ENCODE measurements at regions not wholly inside any gene's neighbourhood (a gene's known extent, or its start where the extent isn't known, plus 50 kb on each side); places are given as distances from the start of the nearest gene placed in this dataset.

DNA sequence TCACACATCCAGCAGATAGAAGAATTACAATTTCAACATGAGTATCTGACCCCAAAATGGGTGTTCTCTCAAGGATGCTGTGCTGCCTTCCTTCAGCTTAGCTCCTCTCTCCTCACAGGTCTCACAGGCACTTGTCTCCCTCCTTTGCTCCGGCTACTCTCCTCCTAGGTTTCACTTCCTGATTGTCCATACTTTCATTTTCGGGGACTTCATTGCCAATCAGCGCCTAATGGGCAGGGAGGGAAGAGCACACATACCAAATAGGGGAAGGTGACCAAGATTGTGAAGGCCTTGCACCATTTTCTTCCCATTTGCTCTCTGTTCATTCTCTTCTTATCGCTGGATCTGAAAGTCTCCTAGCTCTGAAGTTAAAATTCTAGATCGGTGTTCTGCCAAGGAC lies 125.4 kb upstream of the EOLA2 start:
- no peak for ATAC-seq
- TF ChIP-seq CTCF (IDR thresholded peaks at IDR 0.05) = no peak
- no peaks in the 10 kb centered on the region for H3K9me3 ChIP-seq
- no peaks in the 10 kb centered on the region for H3K36me3 ChIP-seq (ENCODE audit: insufficient read depth in 1 of 2, low read depth in 1 of 2)
- H3K4me1 ChIP-seq = peaks cover 9% of the 10 kb centered on the region
- peak overlapping the region; percentile 59 for H3K27ac ChIP-seq
- no peaks in the 10 kb centered on the region for H3K27me3 ChIP-seq (ENCODE audit: insufficient read depth in 3 of 3, low read length in 2 of 3)
- no peak for DNase-seq
- intact Hi-C loops (cut with DNase I) = loop anchor here in 1 of 2 donors (10.0 kb wide), 1 partner anchor 301 kb away; the partner anchor contains the start of gene MAMLD1
- 64 to 84% (median 76%) methylated on average over 5 of the region's 5 CpGs for WGBS, 3 donors
- H3K4me3 ChIP-seq = no peak overlapping the region

GRCh38 chrX:150074175-150074574 lies 135.9 kb upstream of the EOLA2 start:
- no peaks in the 10 kb centered on the region for H3K9me3 ChIP-seq
- no peak overlapping the region for H3K4me3 ChIP-seq
- ATAC-seq (no peak), DNase-seq (no peak)
- no peaks in the 10 kb centered on the region for H3K27me3 ChIP-seq (ENCODE audit: insufficient read depth in 3 of 3, low read length in 2 of 3)
- intact Hi-C loops (cut with DNase I) = no loop called here
- TF ChIP-seq CTCF (IDR thresholded peaks at IDR 0.05) = no peak
- no peaks in the 10 kb centered on the region for H3K36me3 ChIP-seq (ENCODE audit: insufficient read depth in 1 of 2, low read depth in 1 of 2)
- H3K27ac ChIP-seq = no peak overlapping the region
- no peaks in the 10 kb centered on the region for H3K4me1 ChIP-seq
- 86 to 93% (median 90%) methylated on average over 1 of the region's 1 CpG for WGBS, 3 donors

GRCh38 chrX:150080497-150080896 lies 142.2 kb upstream of the EOLA2 start:
- intact Hi-C loops (cut with DNase I) = loop anchor here in 1 of 2 donors (2.0 kb wide), 1 partner anchor 48 kb away; no protein-coding TSS in a partner anchor
- no peaks in the 10 kb centered on the region for H3K9me3 ChIP-seq
- DNase-seq (no peak), ATAC-seq (no peak)
- TF ChIP-seq CTCF (IDR thresholded peaks at IDR 0.05) = no peak
- H3K27me3 ChIP-seq (ENCODE audit: insufficient read depth in 3 of 3, low read length in 2 of 3) = no peaks in the 10 kb centered on the region
- 50 to 87% (median 70%) methylated on average over 2 of the region's 2 CpGs for WGBS, 3 donors
- H3K36me3 ChIP-seq (ENCODE audit: insufficient read depth in 1 of 2, low read depth in 1 of 2) = no peaks in the 10 kb centered on the region
- no peaks in the 10 kb centered on the region for H3K4me1 ChIP-seq
- H3K27ac ChIP-seq = no peak overlapping the region
- H3K4me3 ChIP-seq = no peak overlapping the region

- Histone ChIP-seq H3K27ac (no peak overlapping the region), H3K4me1 (no peaks in the 10 kb centered on the region), H3K36me3 (ENCODE audit: insufficient read depth in 1 of 2, low read depth in 1 of 2) (no peaks in the 10 kb centered on the region), H3K27me3 (ENCODE audit: insufficient read depth in 3 of 3, low read length in 2 of 3) (no peaks in the 10 kb centered on the region), H3K9me3 (no peaks in the 10 kb centered on the region), H3K4me3 (no peak overlapping the region)
- WGBS, 3 donors = 51 to 84% (median 73%) methylated on average over 3 of the region's 3 CpGs
- no peak for DNase-seq
- intact Hi-C loops (cut with DNase I) = loop anchor here in 1 of 2 donors (2.0 kb wide), 1 partner anchor 48 kb away; no protein-coding TSS in a partner anchor
- TF ChIP-seq CTCF (IDR thresholded peaks at IDR 0.05) = no peak
- no peak for ATAC-seq
These were observed 142.8 kb upstream of the EOLA2 start for GRCh38 chrX:150081076-150081475.
